ENCODE measurements at regions not wholly inside any gene's neighbourhood (a gene's known extent, or its start where the extent isn't known, plus 50 kb on each side); places are given as distances from the start of the nearest gene placed in this dataset.

DNA sequence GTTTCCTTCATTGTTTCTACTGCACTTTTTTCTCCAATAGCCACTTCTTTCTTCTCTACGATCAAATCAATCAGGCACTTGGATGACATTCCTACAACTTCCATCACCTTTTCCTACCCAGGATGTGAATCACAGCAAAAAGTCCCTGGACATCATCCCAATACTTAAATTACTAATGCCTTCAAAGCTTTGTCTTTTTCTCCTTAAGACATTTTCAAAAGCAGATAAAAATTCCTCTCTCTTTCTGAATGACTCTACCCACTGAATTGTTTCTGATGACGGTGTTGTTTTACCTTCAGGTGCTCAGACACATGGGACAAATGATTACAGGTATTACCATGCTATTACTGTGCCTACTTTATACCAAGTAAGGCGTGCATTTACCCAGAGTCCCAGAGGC is 500.9 kb downstream of the FBXO15 start:
- Histone ChIP-seq H3K4me3 (ENCODE audit: low read depth, low read length) (no peak overlapping the region), H3K27ac (ENCODE audit: low read depth) (no peak overlapping the region), H3K36me3 (ENCODE audit: insufficient read depth) (no peaks in the 10 kb centered on the region), H3K4me1 (ENCODE audit: insufficient read depth) (no peaks in the 10 kb centered on the region)
- no peak for DNase-seq (ENCODE audit: extremely low spot score)
- 56% methylated on average over 3 of the region's 3 CpGs for WGBS

DNA sequence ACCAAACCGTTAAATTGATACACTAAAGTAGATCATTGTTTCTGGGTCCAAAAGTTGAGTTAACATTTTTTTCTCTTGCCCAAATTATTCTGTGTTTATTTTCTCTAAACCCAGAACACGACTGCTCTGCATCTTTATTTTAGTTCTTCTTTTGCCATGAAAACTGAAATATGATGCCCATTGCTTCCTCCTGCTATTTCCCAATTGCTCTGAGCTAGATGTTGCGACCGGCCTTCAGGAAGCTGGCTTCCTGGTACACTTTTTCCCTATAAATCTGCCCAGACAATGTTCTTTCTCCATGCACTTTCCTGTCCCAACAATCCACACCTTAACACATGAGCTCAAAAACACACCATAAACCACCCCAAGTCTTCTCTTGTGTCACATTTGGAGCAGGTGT is 501.4 kb downstream of the FBXO15 start:
- WGBS = 64% methylated on average over 4 of the region's 4 CpGs

DNA sequence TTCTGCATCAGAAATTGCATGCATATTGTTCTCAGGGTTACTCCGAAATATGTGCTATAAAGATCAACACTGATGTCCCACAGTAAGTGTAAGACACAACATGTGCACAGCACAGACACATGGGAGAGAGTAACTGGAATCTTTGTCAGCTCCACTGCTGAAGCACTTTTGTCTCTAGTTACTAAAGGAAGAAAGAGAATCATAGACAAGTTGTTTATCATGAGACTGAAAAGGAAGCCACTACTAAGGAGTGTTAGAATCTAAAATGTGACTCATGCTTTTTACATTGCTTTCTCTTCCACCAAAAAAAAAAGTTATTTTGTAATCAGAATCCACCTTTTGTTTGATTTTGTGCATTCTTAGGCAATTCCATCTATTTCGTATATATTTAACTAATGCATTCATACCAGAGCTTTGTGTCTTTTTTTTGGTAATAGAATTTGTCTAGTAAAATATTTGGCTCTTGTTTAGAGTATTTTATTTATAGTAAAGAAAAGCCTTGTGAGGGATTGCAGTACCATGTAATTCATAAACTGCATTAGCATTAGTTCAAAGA is 502.4 kb downstream of the FBXO15 start:
- Histone ChIP-seq H3K4me1 (ENCODE audit: insufficient read depth) (no peaks in the 10 kb centered on the region), H3K36me3 (ENCODE audit: insufficient read depth) (no peaks in the 10 kb centered on the region), H3K27ac (ENCODE audit: low read depth) (no peak overlapping the region), H3K4me3 (ENCODE audit: low read depth, low read length) (no peak overlapping the region)
- WGBS = 67% methylated on average over 2 of the region's 2 CpGs
- no peak for DNase-seq (ENCODE audit: extremely low spot score)

More for the DNA sequence above, 501.4 kb downstream of the FBXO15 start:
- Histone ChIP-seq H3K4me1 (ENCODE audit: insufficient read depth) (no peaks in the 10 kb centered on the region), H3K27ac (ENCODE audit: low read depth) (no peak overlapping the region), H3K36me3 (ENCODE audit: insufficient read depth) (no peaks in the 10 kb centered on the region), H3K4me3 (ENCODE audit: low read depth, low read length) (no peak overlapping the region)
- no peak for DNase-seq (ENCODE audit: extremely low spot score)

DNA sequence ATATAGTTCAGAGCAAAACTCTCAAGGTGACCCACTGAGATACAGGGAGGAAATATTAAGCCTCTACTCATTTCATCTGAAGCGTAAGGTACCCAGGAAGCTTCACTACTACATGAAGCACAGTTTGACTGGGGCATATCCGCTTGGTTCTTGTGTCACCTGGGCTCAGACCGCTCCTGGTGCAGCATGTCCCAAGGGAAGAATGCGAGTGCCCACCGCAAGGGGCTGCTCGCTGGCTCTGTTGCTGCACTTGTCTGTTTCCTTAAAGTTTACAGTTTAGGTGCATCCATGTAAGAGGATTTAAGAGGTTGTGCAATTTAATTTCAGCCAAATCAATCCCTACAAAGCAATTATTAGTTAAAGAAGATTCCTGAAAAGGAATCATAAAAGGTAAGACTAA is 507.8 kb downstream of the FBXO15 start:
- WGBS = 88% methylated on average over 6 of the region's 6 CpGs
- DNase-seq (ENCODE audit: extremely low spot score) = no peak
- Histone ChIP-seq H3K36me3 (ENCODE audit: insufficient read depth) (no peaks in the 10 kb centered on the region), H3K4me3 (ENCODE audit: low read depth, low read length) (no peak overlapping the region), H3K4me1 (ENCODE audit: insufficient read depth) (no peaks in the 10 kb centered on the region), H3K27ac (ENCODE audit: low read depth) (no peak overlapping the region)

DNA sequence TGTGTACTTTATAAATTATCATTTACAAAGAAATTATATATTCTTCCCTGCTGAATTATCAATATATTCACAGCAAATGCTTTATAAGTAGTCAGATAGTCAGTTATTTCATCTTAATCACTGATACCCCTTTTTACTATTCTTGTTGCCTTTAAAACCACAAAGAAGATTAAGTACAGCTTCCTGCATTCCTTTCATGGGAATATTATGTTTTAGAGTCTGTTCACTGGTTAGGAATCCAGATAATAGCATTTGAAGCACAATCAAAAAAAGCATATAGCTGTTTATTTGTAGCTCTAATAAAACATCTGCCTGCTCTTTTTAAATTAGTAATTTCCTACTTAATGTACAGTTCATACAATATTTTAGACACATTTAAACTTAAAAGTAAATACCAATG is 508.9 kb downstream of the FBXO15 start:
- Histone ChIP-seq H3K4me3 (ENCODE audit: low read depth, low read length) (no peak overlapping the region), H3K4me1 (ENCODE audit: insufficient read depth) (no peaks in the 10 kb centered on the region), H3K27ac (ENCODE audit: low read depth) (no peak overlapping the region), H3K36me3 (ENCODE audit: insufficient read depth) (no peaks in the 10 kb centered on the region)
- DNase-seq (ENCODE audit: extremely low spot score) = no peak

DNA sequence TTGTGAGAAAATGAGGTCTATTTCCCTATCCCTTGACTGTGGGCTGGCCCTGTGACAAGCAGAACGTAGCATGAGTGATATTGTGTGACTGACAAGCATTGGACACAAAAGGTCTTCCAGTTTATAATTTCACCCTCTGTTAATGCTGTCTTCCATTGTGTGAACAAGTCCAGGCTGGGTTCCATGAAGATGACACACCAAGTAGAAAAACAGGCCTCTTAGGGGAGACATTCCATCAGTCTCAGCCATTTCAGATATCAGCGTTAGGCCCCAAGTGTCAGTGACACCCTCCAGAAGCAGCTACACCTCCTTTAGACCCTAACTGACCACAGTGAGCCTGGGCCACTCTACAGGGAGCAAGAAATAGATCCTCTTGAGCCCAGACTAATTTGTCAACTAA is 511.3 kb downstream of the FBXO15 start:
- no peak overlapping the region for H3K27ac ChIP-seq (ENCODE audit: low read depth)
- H3K4me3 ChIP-seq (ENCODE audit: low read depth, low read length) = no peak overlapping the region
- H3K4me1 ChIP-seq (ENCODE audit: insufficient read depth) = no peaks in the 10 kb centered on the region
- DNase-seq (ENCODE audit: extremely low spot score) = no peak
- 66% methylated on average over 2 of the region's 2 CpGs for WGBS
- H3K36me3 ChIP-seq (ENCODE audit: insufficient read depth) = no peaks in the 10 kb centered on the region

DNA sequence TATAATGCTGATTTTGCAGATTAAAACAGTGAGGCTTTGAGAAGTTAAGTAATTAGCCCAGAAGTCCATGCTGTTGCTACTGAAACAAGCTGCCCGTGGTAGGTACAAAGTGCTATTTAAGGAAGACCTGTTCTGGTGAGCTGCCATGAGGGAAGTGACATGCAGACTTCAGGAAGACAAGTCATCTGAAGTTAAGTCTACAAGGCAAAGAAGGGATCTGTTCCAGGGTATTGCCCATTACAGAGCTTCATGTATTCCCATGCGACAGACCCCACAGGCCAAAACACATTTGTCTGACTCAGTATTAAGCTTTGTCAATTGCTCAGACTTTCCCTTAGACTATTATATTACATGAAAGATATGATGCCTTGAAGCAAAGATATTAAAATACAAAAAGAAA is 520.8 kb downstream of the FBXO15 start:
- 69% methylated on average over 2 of the region's 2 CpGs for WGBS
- DNase-seq (ENCODE audit: extremely low spot score) = no peak
- Histone ChIP-seq H3K27ac (ENCODE audit: low read depth) (no peak overlapping the region), H3K36me3 (ENCODE audit: insufficient read depth) (no peaks in the 10 kb centered on the region), H3K4me3 (ENCODE audit: low read depth, low read length) (no peak overlapping the region), H3K4me1 (ENCODE audit: insufficient read depth) (no peaks in the 10 kb centered on the region)

DNA sequence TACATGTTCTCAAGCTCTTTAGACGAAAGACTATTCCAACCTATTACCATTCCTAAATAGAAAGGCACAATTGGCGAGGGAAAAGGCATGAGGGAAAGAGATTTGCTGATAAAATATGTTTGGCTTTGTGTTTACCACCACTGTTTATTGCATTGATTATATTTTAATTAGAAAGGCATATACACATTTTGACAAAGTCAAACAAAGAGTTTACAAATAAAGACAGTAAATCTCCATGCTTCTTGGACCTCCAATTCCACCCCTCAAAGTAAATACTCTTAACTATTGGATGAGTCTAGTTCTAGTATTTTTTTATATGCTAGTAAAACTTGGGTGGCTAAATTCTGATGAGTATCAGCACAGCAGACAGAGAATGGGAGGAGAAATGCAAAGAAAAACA is 521.4 kb downstream of the FBXO15 start:
- H3K36me3 ChIP-seq (ENCODE audit: insufficient read depth) = no peaks in the 10 kb centered on the region
- H3K4me1 ChIP-seq (ENCODE audit: insufficient read depth) = no peaks in the 10 kb centered on the region
- H3K27ac ChIP-seq (ENCODE audit: low read depth) = no peak overlapping the region
- H3K4me3 ChIP-seq (ENCODE audit: low read depth, low read length) = no peak overlapping the region
- WGBS = 47% methylated on average over 2 of the region's 2 CpGs
- no peak for DNase-seq (ENCODE audit: extremely low spot score)

DNA sequence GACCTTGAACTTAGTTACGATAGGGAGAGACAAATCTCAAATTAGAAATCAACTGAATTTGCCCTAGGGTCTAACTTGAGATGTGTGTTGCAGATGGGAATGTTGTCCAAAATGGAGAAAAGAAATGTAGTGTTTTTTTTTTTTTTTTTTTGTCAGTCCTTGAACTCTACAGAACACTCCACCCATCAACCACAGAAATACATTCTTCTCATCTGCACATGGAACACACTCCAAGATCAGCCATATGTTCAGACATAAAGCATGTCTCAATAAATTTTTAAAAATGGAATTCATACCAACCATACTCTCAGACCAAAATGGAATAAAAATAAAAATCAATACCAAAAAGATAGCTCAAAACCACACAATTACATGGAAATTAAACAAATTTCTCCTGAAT is 526.5 kb downstream of the FBXO15 start:
- no peaks in the 10 kb centered on the region for H3K4me1 ChIP-seq (ENCODE audit: insufficient read depth)
- no peak overlapping the region for H3K4me3 ChIP-seq (ENCODE audit: low read depth, low read length)
- no peak for DNase-seq (ENCODE audit: extremely low spot score)
- no peak overlapping the region for H3K27ac ChIP-seq (ENCODE audit: low read depth)
- no peaks in the 10 kb centered on the region for H3K36me3 ChIP-seq (ENCODE audit: insufficient read depth)
- WGBS = 88% methylated on average over 1 of the region's 1 CpG

DNA sequence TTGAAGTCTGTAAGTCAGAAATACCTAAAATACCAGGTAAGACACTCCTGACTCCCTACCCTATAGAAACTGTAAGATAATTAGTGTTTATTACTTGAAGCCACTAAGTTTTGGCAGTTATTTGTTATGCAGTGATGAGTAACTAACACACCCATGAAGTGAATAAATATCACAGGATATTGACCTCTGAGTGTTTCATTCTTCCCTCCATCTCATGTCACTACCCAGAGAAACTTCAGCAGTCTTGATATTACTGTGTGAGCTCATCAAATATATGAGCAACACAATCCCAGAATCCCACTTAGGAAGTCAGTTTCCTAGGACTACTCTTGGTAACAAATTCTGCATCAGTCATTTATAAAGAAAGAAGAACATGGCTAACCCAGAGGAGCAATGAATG is 529.7 kb downstream of the FBXO15 start:
- Histone ChIP-seq H3K27ac (ENCODE audit: low read depth) (no peak overlapping the region), H3K36me3 (ENCODE audit: insufficient read depth) (no peaks in the 10 kb centered on the region), H3K4me1 (ENCODE audit: insufficient read depth) (no peaks in the 10 kb centered on the region), H3K4me3 (ENCODE audit: low read depth, low read length) (no peak overlapping the region)
- no peak for DNase-seq (ENCODE audit: extremely low spot score)

DNA sequence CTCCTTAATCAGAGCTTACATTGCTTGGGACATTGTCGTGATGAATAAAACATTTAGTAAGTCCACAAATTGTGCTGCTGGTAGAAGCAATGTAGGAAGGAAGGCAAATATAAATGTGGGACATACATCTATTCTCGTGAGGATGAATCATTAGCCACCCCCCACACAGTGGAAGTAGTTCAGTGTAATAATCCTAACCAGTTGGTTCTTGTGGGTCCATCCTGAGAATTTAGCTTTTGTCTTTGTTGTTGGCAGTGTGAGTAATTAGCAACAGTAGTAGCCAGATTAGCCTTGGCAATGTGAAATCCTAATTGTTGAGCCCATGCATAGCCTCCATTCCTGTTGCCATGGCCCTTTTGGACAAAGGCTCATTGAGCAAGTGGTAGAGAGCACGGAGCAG is 532.1 kb downstream of the FBXO15 start:
- no peak overlapping the region for H3K27ac ChIP-seq (ENCODE audit: low read depth)
- H3K4me3 ChIP-seq (ENCODE audit: low read depth, low read length) = no peak overlapping the region
- WGBS = 85% methylated on average over 3 of the region's 3 CpGs
- no peaks in the 10 kb centered on the region for H3K4me1 ChIP-seq (ENCODE audit: insufficient read depth)
- DNase-seq (ENCODE audit: extremely low spot score) = no peak
- no peaks in the 10 kb centered on the region for H3K36me3 ChIP-seq (ENCODE audit: insufficient read depth)

DNA sequence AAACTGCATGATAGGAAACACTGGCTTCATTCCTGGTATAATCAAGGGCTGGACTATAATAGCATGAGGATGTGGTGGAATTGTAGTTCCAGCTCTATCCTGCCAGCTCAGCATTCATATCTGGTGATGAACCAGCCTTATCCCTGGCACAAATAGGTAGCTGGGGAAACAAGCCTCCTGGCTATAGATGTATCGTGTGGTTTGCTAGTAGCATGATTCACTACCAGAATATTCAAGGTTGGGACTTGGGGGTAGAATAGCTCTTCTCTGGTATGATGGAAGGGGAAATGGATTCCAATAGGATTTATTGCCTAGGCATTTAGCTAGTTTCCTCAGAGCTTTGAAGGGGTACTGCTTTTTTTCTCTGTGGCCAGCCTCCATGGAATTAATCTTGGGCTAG is 532.8 kb downstream of the FBXO15 start:
- WGBS = 87% methylated on average over 1 of the region's 1 CpG
- H3K4me3 ChIP-seq (ENCODE audit: low read depth, low read length) = no peak overlapping the region
- no peaks in the 10 kb centered on the region for H3K36me3 ChIP-seq (ENCODE audit: insufficient read depth)
- H3K4me1 ChIP-seq (ENCODE audit: insufficient read depth) = no peaks in the 10 kb centered on the region
- no peak overlapping the region for H3K27ac ChIP-seq (ENCODE audit: low read depth)
- DNase-seq (ENCODE audit: extremely low spot score) = no peak

DNA sequence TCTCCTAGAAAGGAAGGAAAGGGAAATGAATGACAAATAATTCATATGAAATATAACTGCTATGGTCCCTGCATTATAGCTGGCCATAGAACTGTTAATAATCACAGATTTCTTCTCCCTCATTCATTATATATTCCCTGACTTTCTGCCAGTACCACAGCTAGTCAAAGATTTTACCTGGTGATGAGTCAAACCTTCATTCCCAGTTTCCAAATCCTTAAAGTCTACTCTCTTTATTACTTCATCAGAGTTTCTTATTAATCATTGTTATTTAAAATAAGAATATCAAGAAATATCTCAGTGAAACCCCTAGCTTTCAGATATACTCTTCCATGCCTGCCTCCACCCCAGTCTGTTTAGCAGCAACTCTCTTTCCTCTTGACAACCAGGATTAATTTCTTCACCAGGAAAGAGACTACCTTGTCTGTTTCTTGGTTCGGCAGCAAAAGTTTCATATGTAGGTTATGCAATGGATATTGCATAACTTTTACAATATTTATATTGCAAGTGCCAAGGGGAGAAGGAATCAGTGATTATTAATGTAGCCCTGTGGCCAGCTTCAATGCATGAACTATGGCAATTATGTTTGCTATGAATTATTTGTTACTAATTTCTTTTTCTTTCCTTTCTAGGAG is 533.8 kb downstream of the FBXO15 start:
- no peaks in the 10 kb centered on the region for H3K36me3 ChIP-seq (ENCODE audit: insufficient read depth)
- H3K4me3 ChIP-seq (ENCODE audit: low read depth, low read length) = no peak overlapping the region
- 43% methylated on average over 1 of the region's 1 CpG for WGBS
- H3K27ac ChIP-seq (ENCODE audit: low read depth) = no peak overlapping the region
- H3K4me1 ChIP-seq (ENCODE audit: insufficient read depth) = no peaks in the 10 kb centered on the region
- no peak for DNase-seq (ENCODE audit: extremely low spot score)

DNA sequence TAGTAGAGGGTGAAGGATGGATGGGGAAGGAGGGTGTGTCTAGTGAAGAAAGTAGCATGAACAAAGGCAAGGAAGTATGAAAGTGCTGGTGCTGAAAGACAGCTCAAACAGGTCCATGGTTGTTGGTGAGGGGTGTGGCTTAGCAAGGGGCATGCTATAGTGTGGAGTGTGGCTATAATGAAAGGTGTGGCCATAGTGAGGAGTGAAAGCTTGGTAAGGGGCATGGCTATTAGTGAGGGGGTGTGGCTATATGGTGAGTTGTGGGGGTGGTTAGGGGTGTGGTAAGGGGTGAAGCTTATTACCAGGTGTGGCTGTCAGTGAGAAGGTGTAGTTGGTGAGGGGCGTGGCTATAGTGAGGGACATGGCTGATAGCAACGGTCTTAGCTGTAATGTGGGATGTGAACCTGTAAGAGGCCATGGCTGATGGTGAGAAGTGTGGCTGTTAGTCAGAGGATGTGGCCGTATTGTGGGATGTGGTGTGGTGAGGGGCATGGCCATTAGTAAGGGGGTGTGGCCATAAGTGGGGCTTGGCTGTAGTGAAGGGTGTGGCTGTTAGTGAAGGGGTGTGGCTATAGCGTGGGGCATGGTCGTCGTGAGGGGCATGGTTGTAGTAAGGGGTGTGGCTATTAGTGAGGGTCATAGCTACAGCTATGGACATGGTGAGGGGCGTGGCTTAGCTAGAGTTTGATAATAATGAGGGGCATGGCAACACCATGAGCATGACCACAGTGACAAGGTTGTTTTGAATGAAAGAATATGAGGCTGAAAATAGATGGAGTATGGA is 549.6 kb downstream of the FBXO15 start:
- Histone ChIP-seq H3K27ac (ENCODE audit: low read depth) (no peak overlapping the region), H3K4me3 (ENCODE audit: low read depth, low read length) (no peak overlapping the region), H3K36me3 (ENCODE audit: insufficient read depth) (no peaks in the 10 kb centered on the region), H3K4me1 (ENCODE audit: insufficient read depth) (no peaks in the 10 kb centered on the region)
- WGBS = 80% methylated on average over 7 of the region's 7 CpGs
- DNase-seq (ENCODE audit: extremely low spot score) = no peak
